HG03280 (cell line): ENCODE measurements at regions not wholly inside any gene's neighbourhood (a gene's known extent, or its start where the extent isn't known, plus 50 kb on each side); places are given as distances from the start of the nearest gene placed in this dataset.

ENCODE experiments used
- ATAC-seq: cut with Tn5 transposase; IDR thresholded peaks from one replicate; pipeline ENCODE4 v1.9.1; 2021; ENCODE audit warnings: mild to moderate bottlenecking, moderate library complexity; ENCODE audit not compliant: unreplicated experiment

GRCh38 chr11:80637571-80637970 is 1196.7 kb upstream of the TENM4 start:
- no peak for ATAC-seq

GRCh38 chr11:80636999-80637398 is 1196.2 kb upstream of the TENM4 start:
- ATAC-seq, result no peak

GRCh38 chr11:80635178-80635577 is 1194.3 kb upstream of the TENM4 start:
- ATAC-seq, result no peak

GRCh38 chr11:80632691-80633090 is 1191.9 kb upstream of the TENM4 start:
- no peak for ATAC-seq

- ATAC-seq, result no peak
Measured at GRCh38 chr11:80632156-80632555, 1191.3 kb upstream of the TENM4 start.

GRCh38 chr11:80629466-80629865 is 1188.6 kb upstream of the TENM4 start:
- no peak for ATAC-seq

GRCh38 chr11:80627364-80627763 is 1186.5 kb upstream of the TENM4 start:
- no peak for ATAC-seq

GRCh38 chr11:80626721-80627120 is 1185.9 kb upstream of the TENM4 start:
- no peak for ATAC-seq

- no peak for ATAC-seq
Measured at GRCh38 chr11:80625563-80625962, 1184.7 kb upstream of the TENM4 start.

- ATAC-seq, result no peak
Measured at GRCh38 chr11:80621871-80622270, 1181.0 kb upstream of the TENM4 start.

GRCh38 chr11:80620867-80621266 is 1180.0 kb upstream of the TENM4 start:
- no peak for ATAC-seq

GRCh38 chr11:80617156-80617555 is 1176.3 kb upstream of the TENM4 start:
- no peak for ATAC-seq

- no peak for ATAC-seq
Measured at GRCh38 chr11:80616070-80616800, 1175.4 kb upstream of the TENM4 start.

GRCh38 chr11:80613655-80614054 is 1172.8 kb upstream of the TENM4 start:
- no peak for ATAC-seq

GRCh38 chr11:80610516-80610915 is 1169.7 kb upstream of the TENM4 start:
- ATAC-seq, result no peak

GRCh38 chr11:80603472-80603871 is 1162.6 kb upstream of the TENM4 start:
- ATAC-seq, result no peak

- ATAC-seq, result no peak
Measured at GRCh38 chr11:80598905-80599304, 1158.1 kb upstream of the TENM4 start.

- no peak for ATAC-seq
Measured at GRCh38 chr11:80596291-80596810, 1155.5 kb upstream of the TENM4 start.

- ATAC-seq, result no peak
Measured at GRCh38 chr11:80595011-80595410, 1154.2 kb upstream of the TENM4 start.

- no peak for ATAC-seq
Measured at GRCh38 chr11:80593648-80594374, 1153.0 kb upstream of the TENM4 start.

- ATAC-seq, result no peak
Measured at GRCh38 chr11:80592546-80592945, 1151.7 kb upstream of the TENM4 start.

- ATAC-seq, result no peak
Measured at GRCh38 chr11:80587906-80588305, 1147.1 kb upstream of the TENM4 start.
